ENCODE measurements at regions not wholly inside any gene's neighbourhood (a gene's known extent, or its start where the extent isn't known, plus 50 kb on each side); places are given as distances from the start of the nearest gene placed in this dataset.

GRCh38 chr4:182140547-182140946, 102.7 kb upstream of the TENM3 start:
- no peak for FAIRE-seq
- DNase-seq (ENCODE audit: low read depth, low spot score), result no peak
- H4K20me1 ChIP-seq (ENCODE audit: control insufficient read depth, insufficient read depth), result no peaks in the 10 kb centered on the region
- H3K79me2 ChIP-seq (ENCODE audit: control insufficient read depth, insufficient read depth, low read length), result no peaks in the 10 kb centered on the region
- in situ Hi-C loops (cut with MboI), result no loop called here
- ChIA-PET SMC1A (ENCODE audit: uncharacterized antibody, unreplicated experiment) (no interaction called here), RAD21 (ENCODE audit: unreplicated experiment) (no interaction called here), CTCF (no interaction called here), POLR2A (no interaction called here)
- no peak overlapping the region for H3K9ac ChIP-seq (ENCODE audit: control insufficient read depth, insufficient read depth, low read length)
- H3K4me2 ChIP-seq (ENCODE audit: control insufficient read depth, insufficient read depth), result no peak overlapping the region
- no peak for TF ChIP-seq E2F8 (IDR thresholded peaks at IDR 0.05; ENCODE audit: low read depth, partially characterized antibody)
- no peak for TF ChIP-seq IKZF1 (conservative IDR thresholded peaks at IDR 0.05)
- TF ChIP-seq ASH2L (IDR thresholded peaks at IDR 0.05; ENCODE audit: borderline replicate concordance, low read depth), result no peak
- TF ChIP-seq CREB1 (IDR thresholded peaks at IDR 0.05; ENCODE audit: low read depth), result no peak
- TF ChIP-seq NR2F1 (conservative IDR thresholded peaks at IDR 0.05), result no peak
- TF ChIP-seq ZNF217 (IDR thresholded peaks at IDR 0.05), result no peak
- no peak for TF ChIP-seq GABPA (IDR thresholded peaks at IDR 0.05; ENCODE audit: low read depth)
- TF ChIP-seq EED (IDR thresholded peaks at IDR 0.05; ENCODE audit: low read depth), result no peak
- no peaks in the 10 kb centered on the region for H3K4me1 ChIP-seq (ENCODE audit: control insufficient read depth, insufficient read depth, low read length)
- 60% methylated on average over 16 of the region's 16 CpGs for WGBS (ENCODE audit: insufficient coverage, insufficient replicate concordance, low lambda C conversion rate, missing lambda C conversion rate)
- H3K27me3 ChIP-seq (replicated peaks in 1 of 2; ENCODE audit: control insufficient read depth in 2 of 2, insufficient read depth in 2 of 2, low read length in 1 of 2), result peaks cover 9 to 18% of the 10 kb centered on the region in 2 experiments
- H3K36me3 ChIP-seq (ENCODE audit: control insufficient read depth in 2 of 2, insufficient read depth in 2 of 2, low read length in 1 of 2), result no peaks in the 10 kb centered on the region
- no peaks in the 10 kb centered on the region for H3K9me3 ChIP-seq (replicated peaks; ENCODE audit: control insufficient read depth, insufficient read depth, low read length)
- ATAC-seq, result no peak
- intact Hi-C loops (cut with micrococcal nuclease; ENCODE audit: unreplicated experiment), result no loop called here
- no peak overlapping the region for H3K4me3 ChIP-seq
- no peak overlapping the region for H3K27ac ChIP-seq (ENCODE audit: control insufficient read depth, insufficient read depth)
- no TSS peak for BruUV-seq (replicated peaks)
- no peak overlapping the region for H2AFZ ChIP-seq (ENCODE audit: control insufficient read depth, low read depth, low read length)

Measured in GM12878 (cell line).